Activated CD8-positive, alpha-beta T cell treated with anti-CD3 and anti-CD28 coated beads for 36 hours (primary cell): ENCODE measurements at regions not wholly inside any gene's neighbourhood (a gene's known extent, or its start where the extent isn't known, plus 50 kb on each side); places are given as distances from the start of the nearest gene placed in this dataset.

ENCODE experiments used
- ATAC-seq: fragments of 200-7000 bp; cut with Tn5 transposase; one replicate; pipeline ENCODE4 v1.10.0; 2021; ENCODE audit warnings: mild to moderate bottlenecking, moderate library complexity
- CTCF ChIA-PET: fragments of 350-600 bp; sonication (Branson Sonifier 250); formaldehyde crosslinking; loops from one replicate; lab custom pipeline; 2021; ENCODE audit warnings: antibody characterized with exemption; lab: Charles Lee
- POLR2A ChIA-PET: fragments of 350-600 bp; sonication (Branson Sonifier 250); formaldehyde crosslinking; loops from one replicate; lab custom pipeline; 2021; ENCODE audit warnings: antibody characterized with exemption; lab: Charles Lee
- DNase-seq: peaks from one replicate; pipeline ENCODE4 v3.0.0-alpha.2; 2020
- H3K27ac Mint-ChIP-seq: one replicate; pipeline ENCODE4 v1.8.0; 2021; ENCODE audit warnings: mild to moderate bottlenecking, mixed read lengths
- H3K27me3 Mint-ChIP-seq: one replicate; pipeline ENCODE4 v1.8.0; 2021; ENCODE audit warnings: mixed read lengths
- H3K36me3 Mint-ChIP-seq: one replicate; pipeline ENCODE4 v1.8.0; 2021; ENCODE audit warnings: low read depth, mixed read lengths
- H3K4me1 Mint-ChIP-seq: one replicate; pipeline ENCODE4 v1.8.0; 2021; ENCODE audit warnings: low read depth, mixed read lengths
- H3K4me3 Mint-ChIP-seq: one replicate; pipeline ENCODE4 v1.8.0; 2021; ENCODE audit warnings: mild to moderate bottlenecking, moderate library complexity, mixed read lengths
- H3K9me3 Mint-ChIP-seq: one replicate; pipeline ENCODE4 v1.8.0; 2021; ENCODE audit warnings: mixed read lengths
- CTCF ChIP-seq: fragments of 200-600 bp; IDR thresholded peaks from one replicate; pipeline ENCODE4 v1.8.0; 2022; ENCODE audit warnings: antibody characterized with exemption, mild to moderate bottlenecking
- intact Hi-C: fragments of 100-400 bp; cut with micrococcal nuclease; formaldehyde crosslinking; loops from one replicate; pipeline ENCODE4 v1.10.0; 2022

GRCh38 chr4:54961357-54961975, 163.9 kb downstream of the KDR start:
- peak; percentile 38 for TF ChIP-seq CTCF
- no peak overlapping the region for H3K27ac Mint-ChIP-seq
- no peak overlapping the region for H3K4me3 Mint-ChIP-seq
- ChIA-PET CTCF (interaction anchor here (0.8 to 2.7 kb wide), 12 partner anchors 9 to 640 kb away, joined by 3 to 19 read pairs (median 5); no protein-coding TSS in a partner anchor), POLR2A (interaction anchor here (1.6 kb wide), 1 partner anchor 17 kb away, joined by 3 read pairs; no protein-coding TSS in a partner anchor)
- no peaks in the 10 kb centered on the region for H3K36me3 Mint-ChIP-seq
- no peaks in the 10 kb centered on the region for H3K27me3 Mint-ChIP-seq
- no peaks in the 10 kb centered on the region for H3K9me3 Mint-ChIP-seq
- H3K4me1 Mint-ChIP-seq, result peaks cover 15% of the 10 kb centered on the region
- DNase-seq (no peak), ATAC-seq (peak; percentile 60)
- intact Hi-C loops, result loop anchor here (5.0 kb wide), 1 partner anchor 279 kb away; no protein-coding TSS in a partner anchor

- intact Hi-C loops, result loop anchor here (5.0 kb wide), 1 partner anchor 277 kb away; no protein-coding TSS in a partner anchor
- H3K9me3 Mint-ChIP-seq, result no peaks in the 10 kb centered on the region
- POLR2A ChIA-PET, result no interaction called here
- H3K4me3 Mint-ChIP-seq, result no peak overlapping the region
- H3K4me1 Mint-ChIP-seq, result peaks cover 15% of the 10 kb centered on the region
- no peaks in the 10 kb centered on the region for H3K27me3 Mint-ChIP-seq
- DNase-seq (no peak), ATAC-seq (no peak)
- CTCF ChIA-PET, result interaction anchor here (1.0 to 1.4 kb wide), 3 partner anchors 15 to 649 kb away, joined by 3 to 5 read pairs (median 4); no protein-coding TSS in a partner anchor
- no peak overlapping the region for H3K27ac Mint-ChIP-seq
- no peaks in the 10 kb centered on the region for H3K36me3 Mint-ChIP-seq
- TF ChIP-seq CTCF, result no peak
Measured at GRCh38 chr4:54959651-54960116, 165.7 kb downstream of the KDR start.

- Mint-ChIP-seq H3K4me1 (peaks cover 15% of the 10 kb centered on the region), H3K9me3 (no peaks in the 10 kb centered on the region), H3K36me3 (no peaks in the 10 kb centered on the region), H3K27me3 (no peaks in the 10 kb centered on the region), H3K4me3 (no peak overlapping the region), H3K27ac (no peak overlapping the region)
- DNase-seq (no peak), ATAC-seq (no peak)
- no peak for TF ChIP-seq CTCF
- CTCF ChIA-PET, result interaction anchor here (1.0 to 1.4 kb wide), 2 partner anchors 14 to 17 kb away, joined by 4 to 5 read pairs; no protein-coding TSS in a partner anchor
- POLR2A ChIA-PET, result no interaction called here
- intact Hi-C loops, result no loop called here
Measured at GRCh38 chr4:54959131-54959530, 166.3 kb downstream of the KDR start.

- ChIA-PET POLR2A (no interaction called here), CTCF (interaction anchor here (1.0 kb wide), 1 partner anchor 13 kb away, joined by 3 read pairs; no protein-coding TSS in a partner anchor)
- no peak overlapping the region for H3K4me3 Mint-ChIP-seq
- peak overlapping the region; percentile 27 for H3K27ac Mint-ChIP-seq
- no peaks in the 10 kb centered on the region for H3K9me3 Mint-ChIP-seq
- TF ChIP-seq CTCF, result no peak
- intact Hi-C loops, result no loop called here
- H3K27me3 Mint-ChIP-seq, result no peaks in the 10 kb centered on the region
- H3K36me3 Mint-ChIP-seq, result no peaks in the 10 kb centered on the region
- DNase-seq (peak; percentile 28), ATAC-seq (peak; percentile 76)
- peaks cover 15% of the 10 kb centered on the region for H3K4me1 Mint-ChIP-seq
Measured at GRCh38 chr4:54958236-54958635, 167.2 kb downstream of the KDR start.
